Fibroblast of pulmonary artery (primary cell): ENCODE measurements at regions not wholly inside any gene's neighbourhood (a gene's known extent, or its start where the extent isn't known, plus 50 kb on each side); places are given as distances from the start of the nearest gene placed in this dataset.

ENCODE experiments used
- DNase-seq: peaks from one replicate; pipeline ENCODE4 v3.0.0-alpha.2; 2010; ENCODE audit warnings: low read depth
- H3K4me3 ChIP-seq: replicated peaks from 2 replicates; pipeline ENCODE4 v1.5.1; 2011; ENCODE audit warnings: low read depth, mild to moderate bottlenecking, control low read depth, low read length, moderate library complexity
- CTCF ChIP-seq: IDR thresholded peaks from 2 replicates; pipeline ENCODE4 v1.5.1; 2011; ENCODE audit warnings: mild to moderate bottlenecking, control low read depth, low read length, inconsistent platforms; ENCODE audit errors: missing control alignments

- no peak for TF ChIP-seq CTCF
- DNase-seq = no peak
- no peak overlapping the region for H3K4me3 ChIP-seq
Measured at GRCh38 chr2:6589150-6589549, 276.6 kb downstream of the CMPK2 start.

- DNase-seq = no peak
- H3K4me3 ChIP-seq = no peak overlapping the region
- TF ChIP-seq CTCF = no peak
Measured at GRCh38 chr2:6590442-6590841, 275.3 kb downstream of the CMPK2 start.

GRCh38 chr2:6602471-6602870 lies 263.2 kb downstream of the CMPK2 start:
- H3K4me3 ChIP-seq = no peak overlapping the region
- TF ChIP-seq CTCF = no peak
- no peak for DNase-seq

GRCh38 chr2:6605836-6606505 lies 259.7 kb downstream of the CMPK2 start:
- no peak for DNase-seq
- no peak for TF ChIP-seq CTCF
- H3K4me3 ChIP-seq = no peak overlapping the region

GRCh38 chr2:6617794-6618193 lies 247.9 kb downstream of the CMPK2 start:
- TF ChIP-seq CTCF = no peak
- DNase-seq = no peak
- no peak overlapping the region for H3K4me3 ChIP-seq

- no peak overlapping the region for H3K4me3 ChIP-seq
- no peak for TF ChIP-seq CTCF
- DNase-seq = no peak
Measured at GRCh38 chr2:6618201-6618600, 247.5 kb downstream of the CMPK2 start.

- no peak overlapping the region for H3K4me3 ChIP-seq
- TF ChIP-seq CTCF = no peak
- DNase-seq = no peak
Measured at GRCh38 chr2:6623746-6624145, 242.0 kb downstream of the CMPK2 start.
